GM18867 (cell line): ENCODE measurements at regions not wholly inside any gene's neighbourhood (a gene's known extent, or its start where the extent isn't known, plus 50 kb on each side); places are given as distances from the start of the nearest gene placed in this dataset.
"Not testable (repeated sequence)": the region's sequence is repeated elsewhere in the genome, so short reads cannot be mapped to it uniquely, and the experiment has no call there.

ENCODE experiments used
- ATAC-seq: cut with Tn5 transposase; IDR thresholded peaks from one replicate; pipeline ENCODE4 v1.9.1; 2021; ENCODE audit warnings: mild to moderate bottlenecking, moderate library complexity; ENCODE audit not compliant: unreplicated experiment

GRCh38 chr4:167802463-167803212 is 289.7 kb upstream of the ANXA10 start:
- peak; percentile 53 for ATAC-seq

DNA sequence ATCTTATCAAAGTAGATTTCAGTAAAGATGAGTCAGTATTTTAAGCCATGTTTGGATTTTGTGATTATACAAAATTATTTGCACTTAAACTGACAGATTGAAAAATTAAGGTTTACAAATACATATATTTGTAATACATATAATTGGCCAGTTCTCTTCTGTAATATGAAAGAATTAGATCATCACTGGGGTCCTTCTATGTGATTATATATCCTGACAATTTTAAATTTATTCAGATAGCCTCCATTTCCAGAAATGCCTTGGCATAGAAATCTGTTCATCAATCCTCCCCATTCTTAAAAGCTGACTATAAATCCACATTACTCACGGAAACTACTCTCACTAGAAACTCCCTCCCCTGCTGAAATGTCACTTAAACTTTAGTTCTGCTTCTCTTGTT is 280.4 kb upstream of the ANXA10 start:
- ATAC-seq, result no peak

DNA sequence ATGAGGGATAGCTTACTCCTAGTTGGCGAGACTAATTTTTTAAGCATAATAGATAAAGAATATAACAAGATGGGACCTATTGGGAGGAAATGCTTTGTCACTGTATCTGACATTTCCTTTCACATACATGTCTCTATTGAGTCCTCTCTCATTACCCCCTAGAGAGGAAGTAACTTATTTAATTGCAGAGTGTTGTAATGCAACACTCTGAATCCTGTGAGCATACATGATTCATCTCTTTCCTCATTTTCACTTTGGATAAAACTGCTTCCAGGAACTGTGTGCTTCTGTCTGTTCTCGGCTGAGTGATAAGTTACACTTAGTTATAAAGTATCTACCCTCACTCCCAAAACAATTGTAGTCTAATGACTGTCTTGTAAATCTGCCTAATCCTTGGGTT is 266.1 kb upstream of the ANXA10 start:
- no peak for ATAC-seq

- no peak for ATAC-seq
Observed at GRCh38 chr4:167831855-167832254, 260.5 kb upstream of the ANXA10 start.

DNA sequence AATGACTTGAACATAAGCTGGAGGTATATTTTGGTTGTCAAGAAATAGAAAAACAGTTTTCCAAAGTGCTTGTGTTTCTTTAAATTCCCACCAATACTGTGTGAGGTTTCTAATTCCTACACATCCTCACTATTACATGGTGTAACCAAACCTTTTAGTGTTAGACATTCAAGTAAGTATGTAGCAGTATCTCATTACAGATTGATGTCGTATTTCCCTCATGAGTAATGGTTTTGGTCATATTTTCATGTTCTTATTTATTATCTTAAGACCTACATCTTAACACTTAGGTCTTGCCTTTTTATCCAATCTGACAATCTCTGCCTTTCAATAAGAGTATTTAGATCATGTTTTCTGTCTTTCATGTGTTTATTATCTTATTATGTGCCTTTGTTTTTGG is 253.7 kb upstream of the ANXA10 start:
- ATAC-seq, result no peak

GRCh38 chr4:167842487-167842886 is 249.8 kb upstream of the ANXA10 start:
- ATAC-seq, result no peak

DNA sequence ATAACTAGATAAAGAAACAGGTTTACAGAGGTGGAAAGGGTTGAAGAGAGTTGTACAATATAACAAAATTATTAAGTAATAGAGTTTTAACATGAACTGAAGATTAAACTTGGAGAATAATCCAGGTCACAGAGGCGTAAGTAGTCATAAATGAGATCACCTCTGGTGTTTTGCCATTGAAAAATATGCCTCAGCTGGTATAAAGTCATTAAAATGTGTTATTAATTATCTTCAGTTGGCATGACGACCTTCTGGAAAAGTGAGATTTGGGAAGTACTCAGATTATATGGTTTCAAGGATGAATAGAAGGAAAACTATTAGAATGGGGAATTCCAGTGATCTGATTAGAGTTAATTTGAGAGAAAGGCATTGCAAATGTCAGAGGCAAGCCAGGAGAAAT is 237.5 kb upstream of the ANXA10 start:
- no peak for ATAC-seq

DNA sequence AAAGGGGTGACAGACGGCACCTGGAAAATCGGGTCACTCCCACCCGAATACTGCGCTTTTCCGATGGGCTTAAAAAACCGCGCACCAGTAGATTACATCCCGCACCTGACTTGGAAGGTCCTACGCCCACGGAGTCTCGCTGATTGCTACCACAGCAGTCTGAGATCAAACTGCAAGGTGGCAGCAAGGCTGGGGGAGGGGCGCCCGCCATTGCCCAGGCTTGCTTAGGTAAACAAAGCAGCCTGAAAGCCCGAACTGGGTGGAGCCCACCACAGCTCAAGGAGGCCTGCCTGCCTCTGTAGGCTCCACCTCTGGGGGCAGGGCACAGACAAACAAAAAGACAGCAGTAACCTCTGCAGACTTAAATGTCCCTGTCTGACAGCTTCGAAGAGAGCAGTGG is 234.2 kb upstream of the ANXA10 start:
- ATAC-seq, result not testable (repeated sequence)

GRCh38 chr4:167867191-167867590 is 225.1 kb upstream of the ANXA10 start:
- ATAC-seq, result no peak

- ATAC-seq, result no peak
Observed at GRCh38 chr4:167868163-167868562, 224.2 kb upstream of the ANXA10 start.

GRCh38 chr4:167873496-167873895 is 218.8 kb upstream of the ANXA10 start:
- ATAC-seq, result no peak

- not testable (repeated sequence) for ATAC-seq
Observed at GRCh38 chr4:167876091-167876490, 216.2 kb upstream of the ANXA10 start.

- ATAC-seq, result not testable (repeated sequence)
Observed at GRCh38 chr4:167877826-167878225, 214.5 kb upstream of the ANXA10 start.

GRCh38 chr4:167883266-167883665 is 209.1 kb upstream of the ANXA10 start:
- no peak for ATAC-seq

DNA sequence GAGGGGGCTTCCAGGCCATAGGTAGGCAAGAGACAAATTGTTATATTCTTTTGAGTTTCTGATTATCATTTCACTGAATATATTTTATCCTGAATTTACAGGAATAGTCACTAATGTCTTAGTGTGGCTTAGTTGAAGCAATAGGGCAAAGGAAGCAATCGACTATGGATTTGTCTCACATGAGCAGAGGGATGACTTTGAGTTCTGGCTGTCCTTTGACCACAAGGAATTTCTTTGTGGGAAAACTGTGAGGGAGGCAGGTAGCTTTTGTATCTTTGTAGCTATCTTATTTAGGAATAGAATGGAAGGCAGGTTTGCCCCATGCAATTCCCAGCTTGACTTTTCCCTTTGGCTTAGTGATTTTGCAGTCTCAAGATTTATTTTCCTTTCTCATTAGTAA is 207.3 kb upstream of the ANXA10 start:
- no peak for ATAC-seq

- no peak for ATAC-seq
Observed at GRCh38 chr4:167885872-167886271, 206.5 kb upstream of the ANXA10 start.

GRCh38 chr4:167887726-167888125 is 204.6 kb upstream of the ANXA10 start:
- ATAC-seq, result no peak

GRCh38 chr4:167890226-167890625 is 202.1 kb upstream of the ANXA10 start:
- no peak for ATAC-seq

- no peak for ATAC-seq
Observed at GRCh38 chr4:167893531-167893930, 198.8 kb upstream of the ANXA10 start.

DNA sequence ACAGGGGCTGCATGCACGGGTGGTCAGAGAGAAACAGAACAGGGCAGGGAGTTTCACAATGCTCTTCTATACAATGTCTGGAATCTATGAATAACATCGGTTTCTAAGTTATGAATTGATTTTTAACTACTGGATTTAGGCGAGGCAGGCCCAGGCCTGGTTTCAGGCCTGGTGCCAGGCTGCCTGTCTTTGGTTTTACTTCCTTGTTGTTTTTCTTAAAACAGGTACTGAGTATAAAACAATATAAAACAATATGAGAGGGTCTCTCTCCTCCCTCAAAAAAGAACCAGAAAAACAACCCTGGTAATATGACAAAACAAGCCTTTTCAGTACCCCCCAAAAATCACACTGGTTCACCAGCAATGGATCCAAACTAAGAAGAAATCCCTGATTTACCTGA is 196.1 kb upstream of the ANXA10 start:
- not testable (repeated sequence) for ATAC-seq

- no peak for ATAC-seq
Observed at GRCh38 chr4:167897116-167897515, 195.2 kb upstream of the ANXA10 start.

- ATAC-seq, result no peak
Observed at GRCh38 chr4:167903291-167903721, 189.0 kb upstream of the ANXA10 start.

DNA sequence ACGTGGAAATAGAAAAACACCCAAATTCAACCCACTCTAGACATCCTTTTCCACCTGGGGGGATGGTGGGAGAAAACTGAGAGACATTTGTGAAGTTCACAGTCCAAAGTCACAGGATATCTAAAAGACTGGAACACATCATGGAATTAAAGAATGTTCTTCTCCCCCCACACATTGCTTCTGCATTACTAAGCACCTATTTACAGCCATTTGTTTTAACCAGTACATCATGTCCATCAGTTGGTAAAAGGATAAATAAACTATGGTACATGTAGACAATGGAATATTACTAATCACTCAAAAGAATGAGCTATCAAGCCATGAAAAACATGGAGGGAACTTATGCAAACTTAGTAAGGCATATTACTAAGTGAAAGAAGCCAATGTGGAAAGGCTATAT is 185.5 kb upstream of the ANXA10 start:
- no peak for ATAC-seq
